ENCODE measurements at regions not wholly inside any gene's neighbourhood (a gene's known extent, or its start where the extent isn't known, plus 50 kb on each side); places are given as distances from the start of the nearest gene placed in this dataset.
A peak's percentile ranks its signal among the peaks of the same experiment; 100 is the strongest.

DNA sequence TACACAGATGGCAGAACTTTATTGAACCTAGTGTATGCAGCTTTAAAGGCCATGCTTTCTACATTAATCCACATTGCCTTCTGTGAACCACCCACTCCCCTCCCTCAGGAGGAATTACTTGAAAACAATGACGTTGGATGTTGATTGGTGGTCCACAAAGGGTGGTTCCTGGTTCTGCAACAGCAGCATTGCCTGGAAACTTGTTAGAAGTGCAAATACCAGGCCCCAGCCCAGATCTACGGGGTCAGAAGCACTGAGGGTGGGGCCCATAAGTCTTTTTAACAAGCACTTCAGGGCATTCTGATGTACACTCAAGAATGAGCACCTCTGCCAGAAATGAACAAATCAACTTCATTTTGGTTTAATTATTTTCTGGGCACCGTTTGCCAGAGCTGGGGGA is 91.0 kb downstream of the ISX start:
- H3K27me3 ChIP-seq (ENCODE audit: insufficient read depth): no peaks in the 10 kb centered on the region
- CTCF ChIA-PET: interaction anchor here (1.0 to 1.2 kb wide), 2 partner anchors 9 to 74 kb away, joined by 3 to 5 read pairs; no protein-coding TSS in a partner anchor
- no peaks in the 10 kb centered on the region for H3K79me2 ChIP-seq (ENCODE audit: insufficient read depth)
- POLR2A ChIA-PET: no interaction called here
- H4K20me1 ChIP-seq (ENCODE audit: insufficient read depth): no peaks in the 10 kb centered on the region
- H3K9me3 ChIP-seq: no peaks in the 10 kb centered on the region
- H3K4me1 ChIP-seq (ENCODE audit: control insufficient read depth in 1 of 2, insufficient read depth in 2 of 2, low read depth in 1 of 2, low read length in 1 of 2): no peaks in the 10 kb centered on the region
- peak overlapping the region; percentile 36; the same call in 1 of the 2 replicates for H3K4me2 ChIP-seq
- H3K36me3 ChIP-seq (replicated peaks in 1 of 2; ENCODE audit: control insufficient read depth in 1 of 2, insufficient read depth in 2 of 2, low read length in 1 of 2): no peaks in the 10 kb centered on the region
- WGBS (ENCODE audit: low lambda C conversion rate): 10% methylated on average over 3 of the region's 3 CpGs
- no peaks in the 10 kb centered on the region for H3K9me2 ChIP-seq
- no peak overlapping the region for H3K9ac ChIP-seq
- 0 out of 2 replicates have a peak overlapping the region, but pooled peaks have one; percentile 23 for H2AFZ ChIP-seq (ENCODE audit: low read depth)
- TF ChIP-seq, protein P1, sequence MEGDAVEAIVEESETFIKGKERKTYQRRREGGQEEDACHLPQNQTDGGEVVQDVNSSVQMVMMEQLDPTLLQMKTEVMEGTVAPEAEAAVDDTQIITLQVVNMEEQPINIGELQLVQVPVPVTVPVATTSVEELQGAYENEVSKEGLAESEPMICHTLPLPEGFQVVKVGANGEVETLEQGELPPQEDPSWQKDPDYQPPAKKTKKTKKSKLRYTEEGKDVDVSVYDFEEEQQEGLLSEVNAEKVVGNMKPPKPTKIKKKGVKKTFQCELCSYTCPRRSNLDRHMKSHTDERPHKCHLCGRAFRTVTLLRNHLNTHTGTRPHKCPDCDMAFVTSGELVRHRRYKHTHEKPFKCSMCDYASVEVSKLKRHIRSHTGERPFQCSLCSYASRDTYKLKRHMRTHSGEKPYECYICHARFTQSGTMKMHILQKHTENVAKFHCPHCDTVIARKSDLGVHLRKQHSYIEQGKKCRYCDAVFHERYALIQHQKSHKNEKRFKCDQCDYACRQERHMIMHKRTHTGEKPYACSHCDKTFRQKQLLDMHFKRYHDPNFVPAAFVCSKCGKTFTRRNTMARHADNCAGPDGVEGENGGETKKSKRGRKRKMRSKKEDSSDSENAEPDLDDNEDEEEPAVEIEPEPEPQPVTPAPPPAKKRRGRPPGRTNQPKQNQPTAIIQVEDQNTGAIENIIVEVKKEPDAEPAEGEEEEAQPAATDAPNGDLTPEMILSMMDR (IDR thresholded peaks at IDR 0.05): no peak
- TF ChIP-seq RAD21 (IDR thresholded peaks at IDR 0.05; ENCODE audit: low read length) (no peak), GABPA (IDR thresholded peaks at IDR 0.05; ENCODE audit: low read depth) (no peak)
- peak overlapping the region; percentile 45 to 54; a peak in 3 of 4 replicates for H3K4me3 ChIP-seq (ENCODE audit: low read depth in 2 of 2, low read length in 1 of 2)
- DNase-seq: no peak
- H3K27ac ChIP-seq (ENCODE audit: low read depth in 2 of 2, low read length in 1 of 2): no peak overlapping the region
- no peaks in the 10 kb centered on the region for H3F3A ChIP-seq (replicated peaks; ENCODE audit: insufficient read depth)

DNA sequence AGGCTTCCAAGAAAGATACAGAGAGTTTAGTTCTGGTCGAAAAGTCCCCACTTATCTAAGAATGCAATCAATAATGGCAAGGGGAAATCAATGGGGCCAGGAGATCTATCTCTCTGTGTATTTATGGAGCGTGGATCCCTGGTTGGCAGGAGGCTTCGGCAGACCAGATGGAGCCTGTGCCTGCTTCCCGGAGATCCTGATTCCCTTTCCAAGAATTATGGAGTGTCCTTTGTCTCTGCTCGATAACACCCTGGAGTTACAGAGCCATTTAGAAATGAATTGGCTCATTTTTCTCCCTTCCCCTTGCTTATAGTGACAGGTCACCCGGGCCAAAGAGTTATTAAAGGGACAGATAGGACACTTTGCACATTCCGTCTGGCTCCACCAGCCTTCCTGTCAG is 92.4 kb downstream of the ISX start:
- no peak overlapping the region for H3K4me3 ChIP-seq (ENCODE audit: low read depth in 2 of 2, low read length in 1 of 2)
- ChIA-PET POLR2A (no interaction called here), CTCF (interaction anchor here (1.7 kb wide), 1 partner anchor 8 kb away, joined by 11 read pairs; no protein-coding TSS in a partner anchor)
- no peaks in the 10 kb centered on the region for H3K9me3 ChIP-seq
- 24% methylated on average over 7 of the region's 7 CpGs for whole genome bisulfite sequencing (ENCODE audit: low lambda C conversion rate)
- H3K27me3 ChIP-seq (ENCODE audit: insufficient read depth): no peaks in the 10 kb centered on the region
- no peak overlapping the region for H3K4me2 ChIP-seq
- H3K4me1 ChIP-seq (ENCODE audit: control insufficient read depth in 1 of 2, insufficient read depth in 2 of 2, low read depth in 1 of 2, low read length in 1 of 2): no peaks in the 10 kb centered on the region
- H3K9me2 ChIP-seq: no peaks in the 10 kb centered on the region
- TF ChIP-seq RCOR1 (IDR thresholded peaks at IDR 0.05; ENCODE audit: low read length) (no peak), FOSL2 (IDR thresholded peaks at IDR 0.05; ENCODE audit: borderline replicate concordance, low read depth) (no peak), NRF1 (IDR thresholded peaks at IDR 0.05; ENCODE audit: low read depth, low read length) (no peak), JUND (IDR thresholded peaks at IDR 0.05) (no peak), GABPA (IDR thresholded peaks at IDR 0.05; ENCODE audit: low read depth) (no peak), ELF1 (IDR thresholded peaks at IDR 0.05) (no peak), RAD21 (IDR thresholded peaks at IDR 0.05; ENCODE audit: low read length) (no peak), TEAD4 (IDR thresholded peaks at IDR 0.05; ENCODE audit: borderline replicate concordance, insufficient read depth) (no peak)
- TF ChIP-seq, protein P2, sequence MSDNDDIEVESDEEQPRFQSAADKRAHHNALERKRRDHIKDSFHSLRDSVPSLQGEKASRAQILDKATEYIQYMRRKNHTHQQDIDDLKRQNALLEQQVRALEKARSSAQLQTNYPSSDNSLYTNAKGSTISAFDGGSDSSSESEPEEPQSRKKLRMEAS (IDR thresholded peaks at IDR 0.05; ENCODE audit: low read depth): no peak
- DNase-seq: no peak
- H3K36me3 ChIP-seq (replicated peaks in 1 of 2; ENCODE audit: control insufficient read depth in 1 of 2, insufficient read depth in 2 of 2, low read length in 1 of 2): no peaks in the 10 kb centered on the region
- no peak overlapping the region for H3K9ac ChIP-seq
- H3K79me2 ChIP-seq (ENCODE audit: insufficient read depth): no peaks in the 10 kb centered on the region
- no peak overlapping the region for H2AFZ ChIP-seq (ENCODE audit: low read depth)
- no peaks in the 10 kb centered on the region for H4K20me1 ChIP-seq (ENCODE audit: insufficient read depth)
- H3K27ac ChIP-seq (ENCODE audit: low read depth in 2 of 2, low read length in 1 of 2): no peak overlapping the region
- no peaks in the 10 kb centered on the region for H3F3A ChIP-seq (replicated peaks; ENCODE audit: insufficient read depth)

DNA sequence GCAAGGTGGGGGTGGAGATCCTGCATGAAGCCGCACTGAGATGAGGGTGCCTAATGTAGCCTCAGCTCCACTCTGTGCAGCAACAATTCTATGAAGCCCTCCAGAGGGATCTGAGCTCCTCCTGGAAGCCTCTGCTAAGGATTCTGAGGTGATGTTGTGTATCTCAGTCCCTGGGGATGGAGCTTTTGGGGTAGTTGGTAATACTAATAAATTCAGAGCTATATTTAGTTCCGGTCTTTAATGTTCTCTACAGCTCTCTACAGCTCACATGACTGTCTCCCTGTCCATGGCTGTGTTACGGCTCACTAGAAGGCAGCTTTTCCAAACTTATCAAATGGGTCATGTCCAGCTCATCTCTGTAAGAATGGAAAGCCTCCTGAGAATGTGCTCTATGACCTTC is 93.4 kb downstream of the ISX start:
- Histone ChIP-seq H3K4me1 (ENCODE audit: control insufficient read depth in 1 of 2, insufficient read depth in 2 of 2, low read depth in 1 of 2, low read length in 1 of 2) (no peaks in the 10 kb centered on the region), H3K4me2 (no peak overlapping the region), H4K20me1 (ENCODE audit: insufficient read depth) (no peaks in the 10 kb centered on the region), H3F3A (replicated peaks; ENCODE audit: insufficient read depth) (no peaks in the 10 kb centered on the region), H3K27me3 (ENCODE audit: insufficient read depth) (no peaks in the 10 kb centered on the region), H3K36me3 (replicated peaks in 1 of 2; ENCODE audit: control insufficient read depth in 1 of 2, insufficient read depth in 2 of 2, low read length in 1 of 2) (no peaks in the 10 kb centered on the region), H2AFZ (ENCODE audit: low read depth) (no peak overlapping the region), H3K4me3 (ENCODE audit: low read depth in 2 of 2, low read length in 1 of 2) (no peak overlapping the region), H3K9me3 (no peaks in the 10 kb centered on the region), H3K9me2 (no peaks in the 10 kb centered on the region), H3K79me2 (ENCODE audit: insufficient read depth) (no peaks in the 10 kb centered on the region), H3K27ac (ENCODE audit: low read depth in 2 of 2, low read length in 1 of 2) (no peak overlapping the region), H3K9ac (no peak overlapping the region)
- POLR2A ChIA-PET: no interaction called here
- WGBS (ENCODE audit: low lambda C conversion rate): 45% methylated on average over 2 of the region's 3 CpGs
- CTCF ChIA-PET: interaction anchor here (1.7 kb wide), 1 partner anchor 9 kb away, joined by 11 read pairs; no protein-coding TSS in a partner anchor
- DNase-seq: no peak
- TF ChIP-seq, protein P3, sequence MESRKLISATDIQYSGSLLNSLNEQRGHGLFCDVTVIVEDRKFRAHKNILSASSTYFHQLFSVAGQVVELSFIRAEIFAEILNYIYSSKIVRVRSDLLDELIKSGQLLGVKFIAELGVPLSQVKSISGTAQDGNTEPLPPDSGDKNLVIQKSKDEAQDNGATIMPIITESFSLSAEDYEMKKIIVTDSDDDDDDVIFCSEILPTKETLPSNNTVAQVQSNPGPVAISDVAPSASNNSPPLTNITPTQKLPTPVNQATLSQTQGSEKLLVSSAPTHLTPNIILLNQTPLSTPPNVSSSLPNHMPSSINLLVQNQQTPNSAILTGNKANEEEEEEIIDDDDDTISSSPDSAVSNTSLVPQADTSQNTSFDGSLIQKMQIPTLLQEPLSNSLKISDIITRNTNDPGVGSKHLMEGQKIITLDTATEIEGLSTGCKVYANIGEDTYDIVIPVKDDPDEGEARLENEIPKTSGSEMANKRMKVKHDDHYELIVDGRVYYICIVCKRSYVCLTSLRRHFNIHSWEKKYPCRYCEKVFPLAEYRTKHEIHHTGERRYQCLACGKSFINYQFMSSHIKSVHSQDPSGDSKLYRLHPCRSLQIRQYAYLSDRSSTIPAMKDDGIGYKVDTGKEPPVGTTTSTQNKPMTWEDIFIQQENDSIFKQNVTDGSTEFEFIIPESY (IDR thresholded peaks at IDR 0.05; ENCODE audit: borderline replicate concordance, low read depth): no peak
- no peak for TF ChIP-seq MEF2A (IDR thresholded peaks at IDR 0.05; ENCODE audit: borderline replicate concordance, low read depth)
- TF ChIP-seq TCF12 (IDR thresholded peaks at IDR 0.05): no peak
- no peak for TF ChIP-seq POLR2AphosphoS5 (IDR thresholded peaks at IDR 0.05; ENCODE audit: low read depth, low read length)
- TF ChIP-seq SIN3A (IDR thresholded peaks at IDR 0.05; ENCODE audit: borderline replicate concordance, low read depth, low read length): no peak
- TF ChIP-seq TAF1 (IDR thresholded peaks at IDR 0.05; ENCODE audit: borderline replicate concordance, low read depth, low read length): no peak
- TF ChIP-seq RXRA (IDR thresholded peaks at IDR 0.05; ENCODE audit: borderline replicate concordance, low read depth): no peak
- no peak for TF ChIP-seq CHD2 (IDR thresholded peaks at IDR 0.05; ENCODE audit: low read length, partially characterized antibody)
- no peak for TF ChIP-seq ELF1 (IDR thresholded peaks at IDR 0.05)
- no peak for TF ChIP-seq JUND (IDR thresholded peaks at IDR 0.05)
- no peak for TF ChIP-seq RAD21 (IDR thresholded peaks at IDR 0.05; ENCODE audit: low read length)
- no peak for TF ChIP-seq GABPA (IDR thresholded peaks at IDR 0.05; ENCODE audit: low read depth)
- TF ChIP-seq, protein P4, sequence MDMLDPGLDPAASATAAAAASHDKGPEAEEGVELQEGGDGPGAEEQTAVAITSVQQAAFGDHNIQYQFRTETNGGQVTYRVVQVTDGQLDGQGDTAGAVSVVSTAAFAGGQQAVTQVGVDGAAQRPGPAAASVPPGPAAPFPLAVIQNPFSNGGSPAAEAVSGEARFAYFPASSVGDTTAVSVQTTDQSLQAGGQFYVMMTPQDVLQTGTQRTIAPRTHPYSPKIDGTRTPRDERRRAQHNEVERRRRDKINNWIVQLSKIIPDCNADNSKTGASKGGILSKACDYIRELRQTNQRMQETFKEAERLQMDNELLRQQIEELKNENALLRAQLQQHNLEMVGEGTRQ (IDR thresholded peaks at IDR 0.05; ENCODE audit: borderline replicate concordance, low read depth, low read length): no peak
- TF ChIP-seq NRF1 (IDR thresholded peaks at IDR 0.05; ENCODE audit: low read depth, low read length): no peak

All from SK-N-SH (cell line).